Tibial artery (tissue), 4 donors: ENCODE measurements at regions not wholly inside any gene's neighbourhood (a gene's known extent, or its start where the extent isn't known, plus 50 kb on each side); places are given as distances from the start of the nearest gene placed in this dataset.

ENCODE experiments used
- DNase-seq, 2 donors: peaks; one replicate each; pipeline ENCODE4 v3.0.0-alpha.2; 2019
- H3K27ac ChIP-seq, 2 donors: fragments of 200-600 bp; sonication (generic) in 1 of 2; 1 replicate in 1 of 2; 2 replicates in 1 of 2; pipeline ENCODE4 v1.5.1; 2018 to 2019; ENCODE audit warnings: mild to moderate bottlenecking in 1 of 2
- H3K27me3 ChIP-seq, 2 donors: fragments of 200-600 bp; sonication (generic) in 1 of 2; one replicate each; pipeline versions ENCODE4 v1.5.1 to v1.6.0; 2016 to 2019
- H3K36me3 ChIP-seq, 3 donors: fragments of 200-600 bp; sonication (generic) in 2 of 3; one replicate each; pipeline ENCODE4 v1.5.1; 2016 to 2019; ENCODE audit warnings: mild to moderate bottlenecking in 2 of 3
- H3K4me1 ChIP-seq, 4 donors: fragments of 200-600 bp; sonication (generic) in 2 of 4; 1 replicate in 3 of 4; 2 replicates in 1 of 4; pipeline ENCODE4 v1.5.1; 2016 to 2019
- H3K4me3 ChIP-seq, 2 donors: fragments of 200-600 bp; sonication (generic) in 1 of 2; 1 replicate in 1 of 2; 2 replicates in 1 of 2; pipeline ENCODE4 v1.5.1; 2018 to 2019; ENCODE audit warnings: mild to moderate bottlenecking in 2 of 2
- H3K9me3 ChIP-seq, 3 donors: fragments of 200-600 bp; sonication (generic) in 1 of 3; one replicate each; pipeline ENCODE4 v1.5.1; 2016 to 2019
- intact Hi-C: fragments of 100-400 bp; cut with DNase I; formaldehyde crosslinking; loops from one replicate; pipeline ENCODE4 v1.15.0; 2023; ENCODE audit warnings: low total_unique reads
- TF ChIP-seq, protein P1 (sequence below), 2 experiments: fragments of 200-600 bp in 1 of 2; fragments of 450-650 bp in 1 of 2; IDR thresholded peaks; one replicate each; pipeline ENCODE4 v1.5.1; 2017 to 2019; ENCODE audit warnings: antibody characterized with exemption in 2 of 2, mild to moderate bottlenecking in 1 of 2, moderate library complexity in 1 of 2

- TF ChIP-seq, protein P1, sequence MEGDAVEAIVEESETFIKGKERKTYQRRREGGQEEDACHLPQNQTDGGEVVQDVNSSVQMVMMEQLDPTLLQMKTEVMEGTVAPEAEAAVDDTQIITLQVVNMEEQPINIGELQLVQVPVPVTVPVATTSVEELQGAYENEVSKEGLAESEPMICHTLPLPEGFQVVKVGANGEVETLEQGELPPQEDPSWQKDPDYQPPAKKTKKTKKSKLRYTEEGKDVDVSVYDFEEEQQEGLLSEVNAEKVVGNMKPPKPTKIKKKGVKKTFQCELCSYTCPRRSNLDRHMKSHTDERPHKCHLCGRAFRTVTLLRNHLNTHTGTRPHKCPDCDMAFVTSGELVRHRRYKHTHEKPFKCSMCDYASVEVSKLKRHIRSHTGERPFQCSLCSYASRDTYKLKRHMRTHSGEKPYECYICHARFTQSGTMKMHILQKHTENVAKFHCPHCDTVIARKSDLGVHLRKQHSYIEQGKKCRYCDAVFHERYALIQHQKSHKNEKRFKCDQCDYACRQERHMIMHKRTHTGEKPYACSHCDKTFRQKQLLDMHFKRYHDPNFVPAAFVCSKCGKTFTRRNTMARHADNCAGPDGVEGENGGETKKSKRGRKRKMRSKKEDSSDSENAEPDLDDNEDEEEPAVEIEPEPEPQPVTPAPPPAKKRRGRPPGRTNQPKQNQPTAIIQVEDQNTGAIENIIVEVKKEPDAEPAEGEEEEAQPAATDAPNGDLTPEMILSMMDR (IDR thresholded peaks at IDR 0.05): no peak
- H3K27ac ChIP-seq: no peak overlapping the region
Measured at GRCh38 chr5:29309359-29309758, 1884.1 kb upstream of the CDH6 start.

GRCh38 chr5:29307478-29307877 lies 1886.0 kb upstream of the CDH6 start:
- Histone ChIP-seq H3K4me3 (no peak overlapping the region), H3K9me3 (no peaks in the 10 kb centered on the region), H3K27me3 (no peaks in the 10 kb centered on the region), H3K36me3 (no peaks in the 10 kb centered on the region), H3K27ac (no peak overlapping the region), H3K4me1 (no peaks in the 10 kb centered on the region)
- TF ChIP-seq, protein P1 (IDR thresholded peaks at IDR 0.05): no peak
- intact Hi-C loops: no loop called here
- DNase-seq: no peak

More at GRCh38 chr5:29309359-29309758, 1884.1 kb upstream of the CDH6 start:
- H3K4me1 ChIP-seq: no peaks in the 10 kb centered on the region
- no peaks in the 10 kb centered on the region for H3K27me3 ChIP-seq
- no peak overlapping the region for H3K4me3 ChIP-seq
- no peaks in the 10 kb centered on the region for H3K36me3 ChIP-seq
- no peak for DNase-seq
- intact Hi-C loops: no loop called here
- H3K9me3 ChIP-seq: no peaks in the 10 kb centered on the region

GRCh38 chr5:29304545-29304944 lies 1888.9 kb upstream of the CDH6 start:
- H3K9me3 ChIP-seq: no peaks in the 10 kb centered on the region
- intact Hi-C loops: no loop called here
- TF ChIP-seq, protein P1 (IDR thresholded peaks at IDR 0.05): no peak
- no peak overlapping the region for H3K4me3 ChIP-seq
- H3K36me3 ChIP-seq: no peaks in the 10 kb centered on the region
- no peak for DNase-seq
- no peaks in the 10 kb centered on the region for H3K27me3 ChIP-seq
- H3K27ac ChIP-seq: no peak overlapping the region
- H3K4me1 ChIP-seq: no peaks in the 10 kb centered on the region

DNA sequence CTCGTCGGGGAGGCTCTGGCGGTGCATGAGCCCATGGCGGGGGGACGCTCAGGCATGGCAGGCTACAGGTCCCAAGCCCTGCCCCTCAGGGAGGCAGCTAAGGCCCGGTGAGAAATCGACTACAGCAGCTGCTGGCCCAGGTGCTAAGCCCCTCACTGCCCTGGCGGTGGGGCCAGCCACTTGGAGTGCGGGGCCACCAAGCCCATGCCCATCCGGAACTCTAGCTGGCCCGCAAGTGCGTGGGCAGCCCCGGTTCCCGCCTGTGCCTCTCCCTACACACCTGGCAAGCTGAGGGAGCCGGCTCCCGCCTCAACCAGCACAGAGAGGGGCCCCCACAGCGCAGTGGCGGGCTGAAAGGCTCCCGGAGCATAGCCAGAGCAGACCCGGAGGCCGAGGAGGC lies 1896.9 kb upstream of the CDH6 start:
- H3K4me1 ChIP-seq: no peaks in the 10 kb centered on the region
- H3K27me3 ChIP-seq: no peaks in the 10 kb centered on the region
- TF ChIP-seq, protein P1 (IDR thresholded peaks at IDR 0.05): no peak
- no peaks in the 10 kb centered on the region for H3K36me3 ChIP-seq
- H3K4me3 ChIP-seq: no peak overlapping the region
- DNase-seq: no peak
- H3K9me3 ChIP-seq: no peaks in the 10 kb centered on the region
- intact Hi-C loops: no loop called here
- no peak overlapping the region for H3K27ac ChIP-seq

- intact Hi-C loops: no loop called here
- Histone ChIP-seq H3K4me1 (no peaks in the 10 kb centered on the region), H3K9me3 (no peaks in the 10 kb centered on the region), H3K27me3 (no peaks in the 10 kb centered on the region), H3K27ac (no peak overlapping the region), H3K4me3 (no peak overlapping the region), H3K36me3 (no peaks in the 10 kb centered on the region)
- no peak for DNase-seq
- TF ChIP-seq, protein P1 (IDR thresholded peaks at IDR 0.05): no peak
Measured at GRCh38 chr5:29277642-29278041, 1915.8 kb upstream of the CDH6 start.

DNA sequence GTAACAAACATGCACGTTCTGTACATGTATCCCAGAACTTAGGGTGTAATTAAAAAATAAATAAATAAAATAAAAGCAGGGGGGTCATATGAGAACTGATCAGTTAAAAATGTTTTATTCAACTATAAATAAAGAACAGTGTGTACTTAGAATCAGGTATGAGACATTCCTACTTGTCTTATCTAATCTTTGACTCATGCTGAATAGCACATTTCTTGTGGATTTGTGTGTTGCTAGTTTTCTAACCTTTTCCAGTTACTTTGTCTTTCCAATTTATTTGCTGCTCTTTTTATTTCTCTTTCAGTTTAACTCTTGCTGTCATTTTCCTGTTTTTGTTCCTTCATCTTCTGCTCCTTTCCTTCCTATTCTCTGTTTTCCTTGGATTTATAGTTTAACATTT lies 1917.1 kb upstream of the CDH6 start:
- TF ChIP-seq, protein P1 (IDR thresholded peaks at IDR 0.05): no peak
- no peaks in the 10 kb centered on the region for H3K27me3 ChIP-seq
- H3K36me3 ChIP-seq: no peaks in the 10 kb centered on the region
- H3K27ac ChIP-seq: no peak overlapping the region
- no peaks in the 10 kb centered on the region for H3K9me3 ChIP-seq
- H3K4me1 ChIP-seq: no peaks in the 10 kb centered on the region
- H3K4me3 ChIP-seq: no peak overlapping the region
- intact Hi-C loops: no loop called here
- no peak for DNase-seq
